Loucy (cell line): ENCODE measurements at regions not wholly inside any gene's neighbourhood (a gene's known extent, or its start where the extent isn't known, plus 50 kb on each side); places are given as distances from the start of the nearest gene placed in this dataset.

Experiments
- EZH2phosphoT487 ChIP-seq: fragments of 200-600 bp; IDR thresholded peaks from 2 replicates; pipeline ENCODE4 v1.6.1; 2018; ENCODE audit warnings: antibody characterized with exemption, mild to moderate bottlenecking, moderate library complexity, borderline replicate concordance
- TF ChIP-seq, protein P1 (sequence below): fragments of 200-600 bp; sonication (generic); conservative IDR thresholded peaks from 2 replicates; pipeline ENCODE4 v1.5.1; 2014; ENCODE audit warnings: mild to moderate bottlenecking, antibody characterized with exemption, low read length

DNA sequence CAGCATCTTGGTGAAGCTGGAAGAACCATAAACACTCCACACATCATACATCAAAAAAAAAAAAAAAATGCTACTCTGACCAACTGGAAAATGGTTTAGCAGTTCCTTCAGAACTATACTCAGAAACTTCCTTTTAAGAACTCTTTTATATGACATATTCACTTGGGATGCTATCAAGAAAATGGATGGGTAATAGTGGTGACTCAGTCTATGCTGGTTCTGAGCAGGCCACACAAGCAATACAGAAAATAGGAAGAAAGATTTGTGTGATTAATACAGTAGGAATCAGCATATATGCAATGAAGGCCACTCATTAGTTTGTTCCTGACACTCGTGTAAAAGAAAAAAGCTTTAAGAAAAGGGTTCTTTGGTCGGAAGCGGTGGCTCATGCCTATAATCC lies 123.5 kb upstream of the FAT4 start:
- TF ChIP-seq, protein P1, sequence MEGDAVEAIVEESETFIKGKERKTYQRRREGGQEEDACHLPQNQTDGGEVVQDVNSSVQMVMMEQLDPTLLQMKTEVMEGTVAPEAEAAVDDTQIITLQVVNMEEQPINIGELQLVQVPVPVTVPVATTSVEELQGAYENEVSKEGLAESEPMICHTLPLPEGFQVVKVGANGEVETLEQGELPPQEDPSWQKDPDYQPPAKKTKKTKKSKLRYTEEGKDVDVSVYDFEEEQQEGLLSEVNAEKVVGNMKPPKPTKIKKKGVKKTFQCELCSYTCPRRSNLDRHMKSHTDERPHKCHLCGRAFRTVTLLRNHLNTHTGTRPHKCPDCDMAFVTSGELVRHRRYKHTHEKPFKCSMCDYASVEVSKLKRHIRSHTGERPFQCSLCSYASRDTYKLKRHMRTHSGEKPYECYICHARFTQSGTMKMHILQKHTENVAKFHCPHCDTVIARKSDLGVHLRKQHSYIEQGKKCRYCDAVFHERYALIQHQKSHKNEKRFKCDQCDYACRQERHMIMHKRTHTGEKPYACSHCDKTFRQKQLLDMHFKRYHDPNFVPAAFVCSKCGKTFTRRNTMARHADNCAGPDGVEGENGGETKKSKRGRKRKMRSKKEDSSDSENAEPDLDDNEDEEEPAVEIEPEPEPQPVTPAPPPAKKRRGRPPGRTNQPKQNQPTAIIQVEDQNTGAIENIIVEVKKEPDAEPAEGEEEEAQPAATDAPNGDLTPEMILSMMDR = no peak
- TF ChIP-seq EZH2phosphoT487 = no peak
